HG03460 (cell line): ENCODE measurements at regions not wholly inside any gene's neighbourhood (a gene's known extent, or its start where the extent isn't known, plus 50 kb on each side); places are given as distances from the start of the nearest gene placed in this dataset.
"Not testable (repeated sequence)": the region's sequence is repeated elsewhere in the genome, so short reads cannot be mapped to it uniquely, and the experiment has no call there.

Source experiments
- ATAC-seq: cut with Tn5 transposase; IDR thresholded peaks from one replicate; pipeline ENCODE4 v1.9.1; 2021; ENCODE audit not compliant: unreplicated experiment

DNA sequence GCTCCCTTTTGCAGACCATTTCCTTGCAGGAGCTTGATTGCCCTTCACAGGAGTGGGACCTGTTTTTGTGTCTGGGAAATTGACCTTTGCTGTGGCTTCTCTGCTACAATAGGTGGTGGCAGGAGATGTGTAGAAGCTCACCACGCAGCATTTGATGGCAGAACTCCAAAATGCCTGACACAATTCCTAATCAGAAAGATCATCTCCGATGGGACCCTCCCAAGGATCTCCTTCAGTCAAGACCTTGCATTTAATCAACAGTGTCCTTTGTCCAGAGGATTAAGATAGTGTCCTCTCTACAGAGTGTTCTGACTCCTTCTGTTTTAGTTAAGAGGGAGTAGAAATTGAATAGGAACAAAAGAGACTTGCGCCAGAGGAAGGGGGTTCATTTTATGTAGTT is 83.6 kb upstream of the DDHD1 start:
- ATAC-seq = no peak

DNA sequence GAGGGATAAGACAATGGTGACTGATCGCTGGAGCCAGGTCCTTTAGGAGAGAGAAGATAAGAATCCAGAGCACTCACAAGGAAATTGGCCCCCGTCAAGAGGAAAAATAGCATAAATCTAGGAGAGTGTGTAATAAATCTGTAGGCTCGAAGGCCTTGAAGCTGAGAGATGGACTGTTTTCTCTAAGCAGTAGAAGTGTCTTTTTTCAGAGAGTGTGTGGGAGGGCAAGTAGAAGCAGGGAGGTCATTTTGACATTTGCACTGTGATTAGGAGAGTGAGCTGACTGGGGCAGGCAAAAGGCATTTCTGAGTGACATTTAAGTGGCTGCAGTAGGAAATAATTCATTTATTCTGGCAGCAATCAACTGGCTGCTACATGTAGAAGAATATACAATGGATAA is 78.0 kb upstream of the DDHD1 start:
- no peak for ATAC-seq

DNA sequence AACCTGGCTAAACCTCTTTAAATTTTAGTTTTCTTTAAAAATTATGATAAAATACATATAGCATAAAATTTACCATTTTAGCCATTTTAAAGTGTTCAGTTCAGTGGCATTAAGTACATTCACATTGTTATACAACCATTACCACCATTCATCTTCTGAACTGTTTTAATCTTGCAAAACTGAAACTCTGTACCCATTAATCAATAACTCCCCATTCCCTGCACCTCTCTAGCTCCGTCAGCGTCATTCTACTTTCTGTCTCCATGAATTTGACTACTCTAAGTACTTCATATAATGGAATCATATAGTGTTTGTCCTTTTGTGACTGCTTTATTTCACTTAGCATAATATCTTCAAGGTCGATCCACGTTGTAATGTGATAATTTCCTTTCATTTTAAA is 75.8 kb upstream of the DDHD1 start:
- ATAC-seq = no peak

DNA sequence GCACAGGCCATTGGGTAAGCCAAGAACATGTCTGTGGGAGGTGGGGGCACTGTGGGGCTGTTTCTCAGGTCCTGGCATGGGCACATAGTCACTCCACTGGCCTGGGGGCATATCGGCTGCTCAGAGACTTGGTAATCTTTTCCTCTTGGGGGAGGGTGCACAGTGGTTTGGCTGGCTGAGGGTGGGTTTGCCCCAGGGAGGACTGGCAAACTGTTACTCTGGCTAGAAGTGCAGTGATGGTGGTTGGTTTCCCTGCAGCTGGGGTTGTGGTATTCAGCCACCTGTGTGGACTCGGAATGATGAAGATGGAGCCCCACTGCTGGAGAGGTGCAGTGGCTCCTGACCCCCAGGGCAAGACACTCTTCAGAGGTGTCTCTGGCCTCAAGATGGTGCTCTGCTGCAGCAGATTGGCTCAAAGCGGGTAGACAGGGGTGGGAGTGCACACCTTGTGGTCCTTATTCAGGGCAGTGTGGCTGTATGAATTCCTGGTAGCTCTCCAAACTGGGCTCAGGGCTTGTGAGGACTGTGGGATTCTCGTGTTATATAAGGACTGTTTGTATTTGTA is 74.1 kb upstream of the DDHD1 start:
- no peak for ATAC-seq

GRCh38 chr14:53226553-53226952 is 73.4 kb upstream of the DDHD1 start:
- no peak for ATAC-seq

DNA sequence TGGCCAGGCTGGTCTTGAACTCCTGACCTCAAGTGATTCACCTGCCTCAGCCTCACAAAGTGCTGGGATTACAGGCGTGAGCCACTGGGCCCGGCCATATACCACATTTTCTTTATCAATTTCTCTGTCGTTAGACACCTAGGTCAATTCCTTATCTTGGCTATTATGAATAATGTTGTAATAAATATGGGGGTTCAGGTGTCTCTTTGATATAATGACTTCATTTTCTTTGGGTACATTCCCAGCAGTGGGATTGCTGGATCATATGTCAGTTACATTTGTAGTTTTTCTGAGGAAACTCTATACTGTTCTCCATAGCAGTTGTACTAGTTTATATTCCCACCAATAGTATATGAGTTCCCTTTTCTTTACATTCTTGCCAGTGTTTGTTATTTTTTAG is 67.8 kb upstream of the DDHD1 start:
- no peak for ATAC-seq

DNA sequence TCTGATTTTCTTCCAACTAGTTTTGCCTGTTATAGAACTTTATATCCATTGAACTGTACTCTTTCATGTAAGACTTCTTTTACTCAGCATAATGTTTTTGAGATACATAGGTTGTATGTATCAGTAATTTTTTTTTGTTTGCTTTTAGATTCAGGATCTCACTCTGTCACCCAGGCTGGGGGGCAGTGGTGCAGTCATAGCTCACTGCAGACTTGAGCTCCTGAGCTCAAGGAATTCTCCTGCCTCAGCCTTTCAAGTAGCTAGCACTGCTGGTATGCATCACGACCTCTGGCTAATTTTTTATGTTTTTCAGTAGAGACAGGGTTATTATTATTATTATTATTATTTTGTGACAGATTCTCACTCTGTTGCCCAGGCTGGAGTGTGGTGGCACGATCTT is 65.0 kb upstream of the DDHD1 start:
- ATAC-seq = no peak

- peak; percentile 96 for ATAC-seq
Observed at GRCh38 chr14:53217316-53217994, 64.3 kb upstream of the DDHD1 start.

DNA sequence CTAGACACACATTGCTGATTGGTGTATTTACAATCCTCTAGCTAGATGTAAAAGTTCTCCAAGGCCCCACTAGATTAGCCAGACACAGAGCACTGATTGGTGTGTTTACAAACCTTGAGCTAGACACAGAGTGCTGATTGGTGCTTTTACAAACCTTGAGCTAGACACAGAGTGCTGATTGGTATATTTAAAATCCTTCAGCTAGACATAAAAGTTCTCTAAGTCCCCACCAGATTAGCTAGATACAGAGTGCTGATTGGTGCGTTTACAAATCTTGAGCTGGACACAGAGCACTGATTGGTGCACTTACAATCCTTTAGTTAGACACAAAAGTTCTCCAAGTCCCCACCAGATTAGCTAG is 63.8 kb upstream of the DDHD1 start:
- ATAC-seq = not testable (repeated sequence)

DNA sequence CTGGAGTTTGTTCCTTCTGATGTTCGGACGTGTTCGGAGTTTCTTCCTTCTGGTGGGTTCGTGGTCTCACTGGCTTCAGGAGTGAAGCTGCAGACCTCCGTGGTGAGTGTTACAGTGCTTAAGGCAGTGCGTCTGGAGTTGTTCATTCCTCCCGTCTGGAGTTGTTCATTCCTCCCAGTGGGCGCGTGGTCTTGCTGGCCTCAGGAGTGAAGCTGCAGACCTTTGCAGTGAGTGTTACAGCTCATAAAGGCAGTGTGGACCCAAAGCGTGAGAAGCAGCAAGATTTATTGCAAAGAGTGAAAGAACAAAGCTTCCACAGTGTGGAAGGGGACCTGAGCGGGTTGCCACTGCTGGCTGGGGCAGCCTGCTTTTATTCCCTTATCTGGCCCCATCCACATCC is 63.4 kb upstream of the DDHD1 start:
- not testable (repeated sequence) for ATAC-seq

DNA sequence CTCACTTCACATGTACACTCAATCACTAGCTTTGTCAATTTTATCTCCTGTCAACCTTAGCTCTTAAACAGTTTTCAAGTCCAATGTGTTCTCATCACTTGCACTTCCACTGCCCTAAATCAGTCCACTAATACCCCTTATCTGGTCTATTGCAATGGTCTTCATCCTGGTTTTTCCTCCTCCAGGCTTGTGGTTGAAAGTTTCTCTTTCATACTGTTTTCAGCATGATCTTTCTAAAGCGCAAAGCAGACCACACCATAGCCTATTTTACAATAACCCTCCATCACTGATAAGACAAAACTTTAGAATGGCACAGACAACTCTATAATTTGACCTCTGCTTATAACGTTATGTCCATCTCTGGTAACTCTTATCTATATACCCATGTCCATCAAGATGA is 62.0 kb upstream of the DDHD1 start:
- ATAC-seq = no peak

DNA sequence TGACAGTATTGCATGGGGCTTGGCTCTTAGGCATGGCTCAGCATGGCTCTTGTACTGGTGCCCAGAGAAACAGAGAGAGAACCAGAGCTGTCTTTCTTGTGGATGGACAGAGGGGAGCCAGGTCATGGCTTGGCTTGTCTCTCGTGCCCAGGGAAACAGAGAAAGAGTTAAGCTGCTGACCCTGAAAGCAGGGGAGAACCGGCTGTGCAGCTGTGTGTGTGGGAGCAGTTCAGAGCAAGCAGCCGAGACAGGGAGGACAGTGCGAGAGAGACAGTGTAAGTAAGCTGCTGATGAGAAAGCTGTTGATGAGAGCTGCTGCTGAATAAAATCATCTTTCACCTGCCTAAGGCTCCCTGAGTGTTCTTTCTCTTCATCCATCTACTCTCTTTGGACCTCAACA is 61.3 kb upstream of the DDHD1 start:
- no peak for ATAC-seq

- no peak for ATAC-seq
Observed at GRCh38 chr14:53213761-53214160, 60.6 kb upstream of the DDHD1 start.

DNA sequence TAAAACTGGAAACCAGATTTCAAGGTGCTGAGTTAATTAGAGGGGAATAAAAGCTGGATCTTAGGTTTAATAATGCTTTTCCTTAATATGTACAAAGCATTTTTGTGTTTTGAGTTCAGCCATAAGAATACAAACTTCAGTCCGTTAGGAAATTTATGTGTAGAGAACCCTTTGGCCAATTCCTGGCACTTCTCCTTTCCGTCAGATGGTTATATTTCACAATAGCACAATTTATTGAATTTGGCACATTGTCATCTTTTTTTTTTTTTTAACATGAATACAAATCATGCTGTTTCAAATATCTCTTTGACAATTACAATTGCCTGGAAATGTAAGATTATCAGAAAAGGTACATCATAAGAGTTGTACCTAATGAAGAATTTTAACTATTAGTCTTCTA is 56.2 kb upstream of the DDHD1 start:
- ATAC-seq = no peak
